GM20431 (cell line): ENCODE measurements at regions not wholly inside any gene's neighbourhood (a gene's known extent, or its start where the extent isn't known, plus 50 kb on each side); places are given as distances from the start of the nearest gene placed in this dataset.
"Not testable (repeated sequence)": the region's sequence is repeated elsewhere in the genome, so short reads cannot be mapped to it uniquely, and the experiment has no call there.

Experiments used
- in situ Hi-C: fragments of 300-500 bp; cut with MseI, MboI; formaldehyde crosslinking; loops from one replicate; pipeline ENCODE4 v1.15.0; 2020; ENCODE audit warnings: low sequenced_read_pairs; ENCODE audit not compliant: unreplicated experiment

DNA sequence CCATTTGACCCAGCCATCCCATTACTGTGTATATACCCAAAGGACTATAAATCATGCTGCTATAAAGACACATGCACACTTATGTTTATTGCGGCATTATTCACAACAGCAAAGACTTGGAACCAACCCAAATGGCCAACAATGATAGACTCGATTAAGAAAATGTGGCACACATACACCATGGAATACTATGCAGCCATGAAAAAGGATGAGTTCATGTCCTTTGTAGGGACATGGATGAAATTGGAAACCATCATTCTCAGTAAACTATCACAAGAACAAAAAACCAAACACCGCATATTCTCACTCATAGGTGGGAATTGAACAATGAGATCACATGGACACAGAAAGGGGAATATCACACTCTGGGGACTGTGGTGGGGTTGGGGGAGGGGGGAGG lies 242.7 kb upstream of the FOXF1 start:
- in situ Hi-C loops, result not testable (repeated sequence)

DNA sequence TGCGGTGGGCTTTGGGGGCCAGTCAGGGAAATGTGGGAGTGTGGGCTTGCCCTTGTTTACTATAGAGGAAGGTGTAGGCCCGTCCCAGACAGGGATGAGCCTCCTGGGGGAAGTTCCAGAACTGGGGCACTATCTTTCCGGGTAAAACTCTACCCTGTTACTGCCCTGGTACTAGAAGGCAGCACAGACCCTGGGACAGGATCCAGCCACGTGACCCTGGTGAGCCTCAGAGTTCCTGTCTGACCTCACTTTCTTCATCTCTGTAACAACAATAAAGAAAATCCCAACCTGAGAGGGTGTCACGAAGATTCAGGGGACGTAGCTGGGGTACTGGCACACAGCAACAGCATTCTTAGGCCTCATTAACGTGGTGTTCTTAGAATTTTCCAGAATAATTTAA lies 239.6 kb upstream of the FOXF1 start:
- in situ Hi-C loops, result no loop called here

DNA sequence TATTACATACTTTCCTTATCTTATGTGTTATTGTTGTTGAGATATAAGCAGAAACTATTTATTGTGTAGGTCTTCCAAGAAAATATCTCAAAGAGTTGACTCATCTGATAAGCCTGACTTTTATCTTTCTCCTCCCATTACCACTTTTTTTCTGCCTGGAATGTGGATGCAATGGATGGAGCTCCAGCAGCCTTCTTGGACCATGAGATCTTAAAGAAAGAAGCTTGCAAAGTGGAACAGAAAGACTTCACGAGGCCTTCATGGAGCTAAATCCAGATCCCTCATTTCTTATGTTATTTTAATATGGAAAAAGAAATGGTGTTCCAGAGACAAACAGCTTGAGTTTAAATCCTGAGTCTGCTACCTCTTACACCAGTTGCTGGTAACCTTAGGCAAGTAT lies 237.6 kb upstream of the FOXF1 start:
- in situ Hi-C loops, result no loop called here

DNA sequence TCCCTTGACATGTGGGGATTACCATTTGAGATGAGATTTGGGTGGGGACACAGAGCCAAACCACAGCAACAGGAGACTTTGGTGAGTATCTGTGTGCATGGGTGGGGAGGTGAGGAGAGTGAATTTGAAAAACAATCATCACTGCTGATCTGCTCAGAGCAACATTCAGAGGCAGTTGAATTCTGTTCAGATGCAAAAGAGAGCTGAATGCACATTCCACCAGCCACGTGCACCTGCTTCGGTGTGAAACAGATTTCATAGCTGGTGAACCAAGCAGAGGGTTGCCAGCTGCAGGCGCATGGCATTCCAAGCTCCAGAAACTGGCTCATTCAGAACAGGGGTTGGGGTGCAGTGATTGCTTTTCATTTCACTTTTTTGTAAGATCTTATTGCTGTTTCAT lies 233.1 kb upstream of the FOXF1 start:
- in situ Hi-C loops, result no loop called here

DNA sequence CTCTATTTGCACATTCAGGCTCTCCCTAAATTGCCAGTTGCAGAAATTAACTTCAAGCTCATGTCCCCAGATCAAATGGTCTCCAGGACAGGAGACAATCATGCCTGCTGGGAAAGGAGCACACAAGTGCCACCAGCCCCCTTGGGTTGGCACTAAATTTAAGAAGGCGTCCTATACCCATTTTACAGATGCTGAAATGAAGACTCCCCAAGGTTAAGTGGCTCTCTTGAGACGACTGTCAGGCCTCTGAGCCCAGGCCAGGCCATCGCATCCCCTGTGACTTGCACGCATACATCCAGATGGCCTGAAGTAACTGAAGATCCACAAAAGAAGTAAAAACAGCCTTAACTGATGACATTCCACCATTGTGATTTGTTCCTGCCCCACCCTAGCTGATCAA lies 232.5 kb upstream of the FOXF1 start:
- in situ Hi-C loops, result not testable (repeated sequence)

DNA sequence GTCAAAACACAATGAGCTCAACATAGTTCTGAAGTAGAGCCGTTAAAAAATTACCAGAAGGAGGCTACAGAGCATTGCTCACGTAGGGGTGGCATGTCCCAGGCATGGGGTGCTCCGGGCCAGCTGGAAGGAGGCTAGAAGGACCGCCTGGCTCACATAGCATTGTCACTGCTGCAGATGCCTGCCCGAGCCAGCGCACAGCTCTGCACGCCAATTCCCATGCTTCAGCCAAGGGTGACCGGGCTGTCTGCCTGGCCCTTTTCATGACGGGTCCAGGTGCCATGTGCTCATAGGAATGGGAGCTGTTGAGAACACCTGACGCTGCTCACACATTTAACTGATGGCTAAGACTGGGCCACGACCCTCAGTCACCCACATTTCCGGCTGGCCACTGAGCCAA lies 228.9 kb upstream of the FOXF1 start:
- in situ Hi-C loops, result no loop called here

DNA sequence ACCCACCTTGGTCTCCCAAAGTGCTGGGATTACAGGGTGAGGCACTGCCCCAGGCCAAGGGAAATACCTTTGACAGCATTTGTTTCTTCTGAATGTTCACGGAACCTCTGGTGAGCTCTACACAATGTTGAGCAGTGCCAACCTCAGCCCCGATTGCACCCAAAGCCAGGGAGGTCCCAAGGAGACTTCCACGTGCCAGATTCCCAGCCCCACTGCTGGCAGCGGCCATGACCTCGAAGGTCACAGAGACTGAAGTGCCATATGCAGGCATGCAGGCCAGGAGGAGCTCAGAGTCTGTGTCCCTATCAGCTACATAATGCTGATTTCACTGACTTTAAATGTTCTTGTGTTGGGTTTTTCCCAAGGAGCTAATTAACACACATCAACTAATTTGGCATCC lies 226.4 kb upstream of the FOXF1 start:
- in situ Hi-C loops, result no loop called here

DNA sequence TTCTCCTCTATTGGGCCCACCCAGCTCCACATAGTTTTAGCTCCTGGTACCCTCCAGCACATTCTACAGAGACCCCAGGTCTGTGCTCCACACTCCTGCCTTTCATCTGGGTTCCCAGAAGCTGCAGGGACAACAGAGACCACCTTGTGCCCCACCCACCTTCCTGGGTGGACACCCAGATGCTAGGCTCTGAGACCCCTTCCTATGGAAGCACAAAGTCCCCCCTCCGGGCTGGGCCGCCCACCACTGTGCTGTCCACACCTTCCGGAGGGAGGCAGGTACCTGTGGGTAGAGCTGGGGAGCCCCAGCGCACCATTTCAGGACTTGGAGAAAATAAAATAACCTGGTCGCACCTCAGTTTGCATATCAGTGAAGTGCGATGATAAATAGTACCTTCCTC lies 224.9 kb upstream of the FOXF1 start:
- in situ Hi-C loops, result no loop called here

DNA sequence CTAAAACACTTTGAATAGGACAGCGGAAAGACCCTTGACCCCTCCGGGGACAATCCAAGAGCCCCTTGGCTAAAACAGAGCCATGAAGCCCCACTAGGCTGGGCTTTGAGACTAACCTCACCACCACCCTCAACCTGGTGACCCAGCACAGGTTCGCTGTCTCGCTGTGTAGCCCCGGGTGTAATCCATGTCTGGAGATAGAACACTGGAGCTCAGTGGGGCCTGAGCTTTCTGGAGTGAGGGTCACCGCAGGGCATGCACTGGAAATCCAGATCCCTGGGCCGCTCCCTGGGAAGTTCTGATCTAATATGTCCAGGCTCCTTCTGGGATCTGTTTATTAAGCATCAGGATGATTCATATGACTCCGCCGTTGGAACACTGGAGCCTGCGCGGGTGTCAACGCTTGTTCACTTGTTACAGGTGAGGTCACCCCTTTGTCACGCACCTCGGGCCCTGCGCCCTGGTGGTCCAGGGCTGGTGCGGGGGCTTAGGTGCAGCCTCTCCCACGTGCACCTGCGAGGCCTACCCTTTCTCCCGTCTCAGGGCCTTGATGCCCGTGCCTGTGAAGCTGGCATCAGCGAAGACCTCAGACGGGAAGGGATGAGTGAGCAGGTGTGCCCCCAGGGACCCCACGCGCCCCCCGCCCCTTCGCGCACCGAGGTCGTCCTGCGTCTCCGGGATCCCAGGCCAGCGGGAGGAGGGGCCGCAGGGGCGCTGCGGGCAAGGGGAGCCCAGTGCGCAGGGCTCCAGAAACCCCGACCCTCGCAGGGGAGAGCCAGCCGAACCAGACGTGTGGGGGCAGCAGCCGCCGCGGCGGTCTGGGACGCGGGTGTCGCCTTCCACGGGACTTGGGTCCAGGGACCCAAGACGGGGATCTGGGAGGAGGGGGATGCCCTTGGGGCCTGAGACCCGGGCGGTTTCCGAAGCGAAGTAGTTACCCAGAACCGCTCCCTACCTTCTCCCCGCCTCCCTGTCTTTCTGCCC lies 224.1 kb upstream of the FOXF1 start:
- in situ Hi-C loops, result no loop called here

DNA sequence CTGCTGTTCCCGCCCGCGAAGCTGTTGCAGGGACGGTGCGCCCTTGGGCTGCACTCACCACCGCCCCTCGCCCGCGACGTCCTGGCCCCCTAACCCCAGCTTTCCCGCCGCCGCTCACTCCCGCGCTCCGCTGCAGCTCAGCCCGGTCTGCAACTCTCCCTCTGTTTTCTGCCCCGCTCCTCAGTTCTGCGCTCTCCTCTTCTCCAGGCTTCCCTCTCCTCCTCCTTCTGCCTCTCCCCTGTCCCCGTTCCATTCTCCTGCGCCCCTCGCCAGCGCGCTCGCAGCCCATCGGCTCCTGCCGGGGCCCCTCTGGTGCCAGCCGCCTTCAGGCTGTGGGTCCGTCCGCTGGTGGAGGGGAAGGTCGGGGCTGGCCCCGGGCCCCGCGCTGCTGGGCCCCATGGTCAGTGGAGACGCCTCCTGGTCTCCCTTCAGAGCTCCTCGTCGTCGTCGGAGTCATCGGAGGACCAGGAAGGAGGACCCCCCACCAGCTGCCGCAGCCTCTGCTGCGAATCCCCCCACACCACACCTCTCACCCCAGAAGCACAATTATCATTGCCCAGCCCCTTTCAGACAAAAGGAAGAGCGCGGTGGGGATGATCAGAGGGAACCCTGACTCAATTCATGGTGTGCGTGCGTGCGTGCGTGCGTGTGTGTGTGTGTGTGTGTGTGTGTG lies 223.2 kb upstream of the FOXF1 start:
- in situ Hi-C loops, result no loop called here

DNA sequence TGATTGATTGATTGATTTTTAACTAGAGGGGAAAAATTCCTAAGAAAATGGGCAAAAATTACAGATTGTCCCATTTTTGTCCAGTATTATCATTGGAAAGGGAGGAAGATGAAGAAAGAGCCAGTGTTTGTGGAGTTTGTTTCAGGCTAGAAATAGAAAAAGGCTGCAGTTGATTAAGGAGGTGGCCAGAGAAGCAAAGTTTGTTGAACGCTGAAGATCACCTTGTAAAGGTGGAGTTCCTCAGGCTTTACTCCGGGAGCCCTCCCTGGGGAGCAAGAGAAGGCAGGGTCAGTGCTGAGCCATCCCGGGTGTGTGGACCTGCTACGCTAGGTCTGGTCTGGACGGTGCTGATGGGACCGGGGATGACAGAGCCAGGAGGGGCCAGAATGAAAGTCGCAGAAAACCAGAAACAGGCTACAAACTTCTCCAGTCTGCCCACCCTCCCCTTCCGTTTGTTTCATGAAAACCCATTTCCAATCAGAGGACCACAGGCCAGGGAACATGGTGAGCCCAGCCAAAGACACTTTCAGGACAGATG lies 222.6 kb upstream of the FOXF1 start:
- in situ Hi-C loops, result no loop called here

DNA sequence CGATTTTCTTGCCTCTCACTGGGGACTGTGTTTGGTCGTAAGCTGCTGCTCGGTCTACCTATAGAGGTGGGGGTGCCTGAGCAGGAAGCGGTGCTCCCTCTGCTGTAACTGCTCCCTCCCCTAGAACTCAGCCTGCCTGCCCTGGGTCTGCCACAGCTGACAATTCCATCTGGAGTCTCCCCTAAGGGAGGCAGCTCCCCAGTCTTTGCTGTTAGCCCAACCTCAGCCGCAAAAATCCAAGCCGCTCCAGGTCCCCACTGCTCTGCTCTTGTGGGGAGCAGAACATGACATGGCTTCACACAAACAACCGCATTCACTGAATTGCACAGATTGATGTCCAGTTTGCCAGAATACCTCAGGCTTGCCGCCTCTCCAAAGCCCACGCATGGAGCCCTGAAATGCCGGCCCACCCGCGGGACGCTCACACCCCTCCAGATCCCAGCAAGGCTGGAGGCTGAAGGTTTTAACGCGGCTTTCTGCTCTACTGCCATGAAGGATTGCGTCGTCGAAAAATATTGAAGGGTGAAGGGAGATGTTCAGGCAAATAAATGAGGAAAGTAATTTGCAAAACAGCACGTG lies 221.5 kb upstream of the FOXF1 start:
- in situ Hi-C loops, result no loop called here

DNA sequence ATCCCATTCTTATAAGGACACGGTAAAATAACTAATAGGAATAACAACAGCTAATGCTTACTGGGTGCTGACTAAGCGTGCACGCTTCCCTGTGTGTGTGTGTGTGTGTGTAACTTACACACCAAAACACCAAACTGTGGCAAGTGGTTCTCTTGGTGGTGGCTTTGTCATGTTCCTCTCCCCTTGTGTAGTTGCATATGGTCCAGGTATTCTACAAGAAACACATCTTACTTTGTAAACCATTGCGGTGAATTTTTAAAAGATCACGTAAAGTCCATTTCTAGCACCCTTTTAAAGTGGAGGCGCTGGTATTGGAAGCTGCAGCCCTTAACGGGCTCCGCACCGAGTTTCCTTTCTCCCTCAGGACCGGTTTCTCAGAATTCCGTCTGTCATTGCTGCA lies 221.0 kb upstream of the FOXF1 start:
- in situ Hi-C loops, result no loop called here

DNA sequence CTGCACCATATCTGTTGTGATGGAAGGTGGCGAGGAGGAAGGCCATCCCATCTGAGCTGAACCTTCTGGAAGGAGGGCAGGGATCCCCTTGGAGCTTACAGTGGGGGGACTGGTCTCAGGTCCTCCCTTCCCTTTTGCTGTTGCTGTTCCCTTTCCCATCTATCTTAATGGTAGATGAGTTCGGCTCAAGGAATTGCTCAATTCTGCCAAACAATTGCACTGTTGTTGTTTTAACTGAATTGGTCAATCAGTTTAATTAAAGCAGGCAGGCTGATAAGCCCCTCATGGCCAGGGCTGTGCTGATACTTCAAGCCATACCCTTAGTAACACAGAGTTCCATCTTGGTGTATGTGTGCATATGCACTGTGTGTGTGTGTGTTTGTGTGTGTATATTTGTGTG lies 220.4 kb upstream of the FOXF1 start:
- in situ Hi-C loops, result no loop called here

DNA sequence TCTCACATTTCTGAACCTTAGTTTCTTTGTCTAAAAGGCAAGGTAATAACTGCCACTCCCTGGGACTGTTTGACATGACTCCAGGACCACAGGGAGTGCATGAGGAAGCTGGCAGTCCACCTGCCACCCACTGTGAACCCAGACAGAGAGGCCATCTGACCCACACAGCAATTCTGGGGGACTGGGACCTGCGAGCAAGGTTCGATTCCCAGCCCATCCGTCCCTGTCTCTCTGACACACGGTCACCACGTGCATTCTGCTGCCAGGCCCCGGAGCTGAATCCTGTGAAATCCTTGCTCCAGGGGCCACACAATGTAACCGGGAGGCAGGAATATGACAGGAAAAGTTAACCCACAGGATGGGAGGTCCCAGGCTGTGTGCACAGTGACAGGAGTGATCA lies 218.8 kb upstream of the FOXF1 start:
- in situ Hi-C loops, result no loop called here

DNA sequence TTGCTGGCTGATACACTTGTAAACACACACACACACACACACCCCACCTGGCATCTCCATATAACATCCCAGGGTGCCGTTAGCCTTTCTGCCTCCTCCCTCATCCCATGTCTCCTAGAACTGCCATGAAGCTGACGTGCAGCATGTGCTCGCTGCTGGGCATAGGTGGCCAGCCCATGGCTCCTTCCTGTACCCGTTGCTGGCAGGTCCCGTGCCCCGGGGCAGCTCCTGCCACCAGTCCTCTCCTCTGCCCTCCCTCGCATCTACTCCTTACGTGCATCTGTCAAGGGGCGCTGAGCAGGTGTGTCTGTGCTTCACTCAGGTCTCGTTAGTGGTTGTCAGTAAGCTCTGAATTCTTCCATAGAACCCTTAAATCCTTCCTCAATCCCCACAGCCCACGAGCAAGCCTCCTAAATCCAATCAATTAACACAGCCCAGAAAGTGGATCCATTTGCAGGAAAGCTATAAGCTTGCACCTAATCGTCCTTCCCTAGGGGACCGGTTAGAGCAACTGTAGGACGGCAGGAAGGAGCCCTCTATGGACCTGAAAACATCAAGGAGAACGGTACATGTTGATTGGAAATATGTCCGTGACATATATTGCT lies 218.1 kb upstream of the FOXF1 start:
- in situ Hi-C loops, result no loop called here

DNA sequence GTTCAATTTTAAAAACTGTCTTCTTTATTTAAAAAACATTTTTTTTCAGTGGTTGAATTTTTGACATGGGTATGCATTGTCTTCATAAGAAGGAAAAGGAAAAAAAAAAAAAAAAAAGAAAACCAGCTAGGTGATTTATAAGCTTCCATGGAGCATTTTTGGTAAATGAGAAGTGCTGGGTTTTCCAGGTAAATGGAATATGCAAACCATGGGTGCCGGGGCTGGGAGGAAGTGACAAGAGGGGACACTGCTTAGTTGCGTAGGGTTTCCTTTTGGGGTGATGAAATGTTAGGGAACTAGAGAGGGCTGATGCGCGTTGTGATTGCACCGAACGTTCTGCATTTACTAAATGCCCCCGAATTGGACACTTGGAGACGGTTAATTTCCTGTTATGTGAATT lies 217.4 kb upstream of the FOXF1 start:
- in situ Hi-C loops, result no loop called here

DNA sequence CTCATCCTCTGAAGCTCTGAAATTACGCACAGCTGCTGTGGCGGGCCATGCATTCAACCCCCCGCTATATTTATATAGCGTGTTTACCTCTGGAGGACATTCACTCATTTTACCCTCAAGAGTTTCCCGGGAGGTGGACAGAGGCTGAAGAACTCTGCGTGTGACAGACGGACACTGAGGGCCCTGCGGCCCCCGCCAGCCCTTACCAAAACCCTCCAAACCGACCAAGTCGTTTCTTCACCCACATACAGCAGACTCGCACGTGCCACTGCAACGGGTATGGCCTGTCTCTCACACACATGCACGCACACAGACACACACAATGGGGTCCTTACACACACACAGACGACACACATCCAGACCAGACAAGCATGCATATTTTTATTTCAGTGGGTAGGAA lies 216.4 kb upstream of the FOXF1 start:
- in situ Hi-C loops, result no loop called here

DNA sequence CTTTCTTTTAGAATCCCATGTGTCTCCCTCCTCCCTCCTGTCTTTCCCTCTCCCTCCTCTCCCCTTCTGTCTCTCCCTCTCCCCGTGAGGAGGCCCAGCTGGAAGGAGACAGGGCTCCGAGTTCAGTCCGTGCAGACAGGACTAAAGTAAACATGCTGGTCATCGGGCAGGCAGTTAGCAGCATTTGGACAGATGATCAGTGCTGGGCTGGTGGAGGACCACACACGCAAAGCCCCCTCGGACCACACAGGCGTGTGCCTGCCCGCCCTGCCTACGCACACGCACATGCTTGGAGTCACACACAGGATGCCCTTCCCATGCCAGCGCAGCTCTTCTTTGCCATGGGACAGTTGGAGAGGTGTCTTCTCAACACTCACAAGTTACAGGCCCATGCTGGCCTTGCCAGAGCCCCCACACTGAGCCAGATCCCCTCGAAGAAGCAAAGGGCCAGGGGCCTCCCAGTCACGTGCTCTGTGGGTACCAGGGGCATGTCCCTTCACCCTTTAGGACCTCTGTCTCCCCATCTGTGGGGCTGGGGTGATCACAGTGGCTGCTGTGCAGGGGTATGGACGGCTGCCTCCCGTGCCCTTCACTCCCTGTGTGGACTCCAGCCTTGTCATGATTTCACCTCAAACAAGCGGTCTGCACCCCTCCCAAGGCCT lies 215.7 kb upstream of the FOXF1 start:
- in situ Hi-C loops, result no loop called here

DNA sequence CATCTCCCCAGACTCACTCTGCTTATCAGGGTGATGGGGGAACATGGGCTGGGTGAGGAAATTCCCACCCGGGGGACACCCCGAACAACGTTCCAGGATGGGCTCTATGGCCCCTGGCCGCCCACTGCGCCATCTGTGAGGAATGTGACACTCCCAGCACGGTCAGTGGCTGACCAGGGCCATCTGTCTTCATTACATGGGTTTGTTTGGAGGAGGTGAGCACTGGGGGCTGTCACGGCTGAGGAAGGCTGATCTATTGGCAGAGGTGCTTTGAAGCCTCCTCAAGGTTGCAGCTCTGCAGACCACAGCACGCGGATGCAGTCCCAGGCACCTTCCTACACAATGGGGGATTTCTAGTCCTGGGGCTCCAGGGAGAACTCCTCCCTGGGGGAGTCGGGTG lies 214.1 kb upstream of the FOXF1 start:
- in situ Hi-C loops, result no loop called here
